Ishikawa (cell line): ENCODE measurements at regions not wholly inside any gene's neighbourhood (a gene's known extent, or its start where the extent isn't known, plus 50 kb on each side); places are given as distances from the start of the nearest gene placed in this dataset.

ENCODE experiments used
- CEBPB ChIP-seq: IDR thresholded peaks from 2 replicates; pipeline ENCODE4 v1.6.1; 2012
- CREB1 ChIP-seq: IDR thresholded peaks from 2 replicates; pipeline ENCODE4 v1.6.1; 2012; ENCODE audit warnings: low read depth
- EGR1 ChIP-seq: IDR thresholded peaks from 2 replicates; pipeline ENCODE4 v1.6.1; 2012
- EP300 ChIP-seq: IDR thresholded peaks from 2 replicates; pipeline ENCODE4 v1.6.1; 2012; ENCODE audit warnings: borderline replicate concordance
- FOXM1 ChIP-seq: IDR thresholded peaks from 2 replicates; pipeline ENCODE4 v1.6.1; 2012; ENCODE audit warnings: low read depth, borderline replicate concordance
- NFIC ChIP-seq: IDR thresholded peaks from 2 replicates; pipeline ENCODE4 v1.6.1; 2012
- RAD21 ChIP-seq: IDR thresholded peaks from 2 replicates; pipeline ENCODE4 v1.6.1; 2012; ENCODE audit warnings: low read depth
- TAF1 ChIP-seq: IDR thresholded peaks from 2 replicates; pipeline ENCODE4 v1.6.1; 2012; ENCODE audit warnings: low read depth, mild to moderate bottlenecking
- TCF12 ChIP-seq: IDR thresholded peaks from 2 replicates; pipeline ENCODE4 v1.6.1; 2012; ENCODE audit warnings: low read depth
- TEAD4 ChIP-seq: IDR thresholded peaks from 2 replicates; pipeline ENCODE4 v1.6.1; 2012
- YY1 ChIP-seq: IDR thresholded peaks from 2 replicates; pipeline ENCODE4 v1.6.1; 2012; ENCODE audit warnings: low read depth
- ZBTB7A ChIP-seq: IDR thresholded peaks from 2 replicates; pipeline ENCODE4 v1.6.1; 2012; ENCODE audit warnings: low read depth
- TF ChIP-seq, protein P1 (sequence below): IDR thresholded peaks from 2 replicates; pipeline ENCODE4 v1.6.1; 2012
- TF ChIP-seq, protein P2 (sequence below): IDR thresholded peaks from 2 replicates; pipeline ENCODE4 v1.6.1; 2012; ENCODE audit warnings: low read depth, mild to moderate bottlenecking
- TF ChIP-seq, protein P3 (sequence below): IDR thresholded peaks from 2 replicates; pipeline ENCODE4 v1.6.1; 2012

DNA sequence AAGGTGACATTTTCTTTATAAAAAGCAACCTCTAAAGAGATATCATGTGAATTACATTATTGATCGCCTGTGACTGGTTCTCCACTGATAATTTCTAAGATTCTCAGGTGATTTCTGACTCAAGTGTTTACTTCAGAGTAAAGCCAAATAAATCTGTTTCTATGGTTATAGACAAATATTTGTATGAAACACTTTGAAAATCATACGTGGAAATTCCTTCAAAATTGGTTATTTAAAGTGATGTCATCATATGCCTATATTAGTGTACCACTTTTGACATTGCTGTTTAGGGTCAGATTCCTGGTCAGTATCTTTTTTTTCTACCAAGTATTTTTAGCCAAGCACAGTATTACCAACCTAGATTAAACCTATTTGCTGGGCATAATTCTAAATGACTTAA is 881.3 kb upstream of the FAM98A start:
- TF ChIP-seq CEBPB: no peak
- TF ChIP-seq FOXM1: no peak
- TF ChIP-seq TEAD4: no peak

DNA sequence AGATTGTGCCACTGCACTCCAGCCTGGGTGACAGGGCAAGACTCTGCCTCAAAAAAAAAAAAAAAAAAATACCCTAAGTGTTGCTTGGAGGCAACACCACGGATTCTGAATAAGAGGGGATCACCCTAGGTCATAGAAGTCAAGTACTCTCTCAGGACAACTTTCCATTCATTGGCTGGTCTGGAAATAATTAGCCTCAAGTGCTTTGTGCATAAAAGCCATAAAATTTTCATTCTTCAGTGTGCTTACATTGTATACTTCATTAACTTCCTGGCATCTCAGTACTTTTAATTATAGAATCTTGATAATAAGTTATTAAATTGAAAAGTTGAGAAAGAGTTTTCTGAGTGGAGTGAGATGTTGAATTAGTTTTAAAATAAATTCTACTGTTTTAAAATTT is 876.1 kb upstream of the FAM98A start:
- TF ChIP-seq TAF1 (no peak), TCF12 (no peak), NFIC (no peak), YY1 (no peak), TEAD4 (no peak), ZBTB7A (no peak), CEBPB (no peak), RAD21 (no peak), EP300 (no peak), EGR1 (no peak), CREB1 (no peak), FOXM1 (no peak)
- TF ChIP-seq, protein P1, sequence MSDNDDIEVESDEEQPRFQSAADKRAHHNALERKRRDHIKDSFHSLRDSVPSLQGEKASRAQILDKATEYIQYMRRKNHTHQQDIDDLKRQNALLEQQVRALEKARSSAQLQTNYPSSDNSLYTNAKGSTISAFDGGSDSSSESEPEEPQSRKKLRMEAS: no peak
- TF ChIP-seq, protein P2, sequence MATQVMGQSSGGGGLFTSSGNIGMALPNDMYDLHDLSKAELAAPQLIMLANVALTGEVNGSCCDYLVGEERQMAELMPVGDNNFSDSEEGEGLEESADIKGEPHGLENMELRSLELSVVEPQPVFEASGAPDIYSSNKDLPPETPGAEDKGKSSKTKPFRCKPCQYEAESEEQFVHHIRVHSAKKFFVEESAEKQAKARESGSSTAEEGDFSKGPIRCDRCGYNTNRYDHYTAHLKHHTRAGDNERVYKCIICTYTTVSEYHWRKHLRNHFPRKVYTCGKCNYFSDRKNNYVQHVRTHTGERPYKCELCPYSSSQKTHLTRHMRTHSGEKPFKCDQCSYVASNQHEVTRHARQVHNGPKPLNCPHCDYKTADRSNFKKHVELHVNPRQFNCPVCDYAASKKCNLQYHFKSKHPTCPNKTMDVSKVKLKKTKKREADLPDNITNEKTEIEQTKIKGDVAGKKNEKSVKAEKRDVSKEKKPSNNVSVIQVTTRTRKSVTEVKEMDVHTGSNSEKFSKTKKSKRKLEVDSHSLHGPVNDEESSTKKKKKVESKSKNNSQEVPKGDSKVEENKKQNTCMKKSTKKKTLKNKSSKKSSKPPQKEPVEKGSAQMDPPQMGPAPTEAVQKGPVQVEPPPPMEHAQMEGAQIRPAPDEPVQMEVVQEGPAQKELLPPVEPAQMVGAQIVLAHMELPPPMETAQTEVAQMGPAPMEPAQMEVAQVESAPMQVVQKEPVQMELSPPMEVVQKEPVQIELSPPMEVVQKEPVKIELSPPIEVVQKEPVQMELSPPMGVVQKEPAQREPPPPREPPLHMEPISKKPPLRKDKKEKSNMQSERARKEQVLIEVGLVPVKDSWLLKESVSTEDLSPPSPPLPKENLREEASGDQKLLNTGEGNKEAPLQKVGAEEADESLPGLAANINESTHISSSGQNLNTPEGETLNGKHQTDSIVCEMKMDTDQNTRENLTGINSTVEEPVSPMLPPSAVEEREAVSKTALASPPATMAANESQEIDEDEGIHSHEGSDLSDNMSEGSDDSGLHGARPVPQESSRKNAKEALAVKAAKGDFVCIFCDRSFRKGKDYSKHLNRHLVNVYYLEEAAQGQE: no peak
- TF ChIP-seq, protein P3, sequence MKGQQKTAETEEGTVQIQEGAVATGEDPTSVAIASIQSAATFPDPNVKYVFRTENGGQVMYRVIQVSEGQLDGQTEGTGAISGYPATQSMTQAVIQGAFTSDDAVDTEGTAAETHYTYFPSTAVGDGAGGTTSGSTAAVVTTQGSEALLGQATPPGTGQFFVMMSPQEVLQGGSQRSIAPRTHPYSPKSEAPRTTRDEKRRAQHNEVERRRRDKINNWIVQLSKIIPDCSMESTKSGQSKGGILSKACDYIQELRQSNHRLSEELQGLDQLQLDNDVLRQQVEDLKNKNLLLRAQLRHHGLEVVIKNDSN: no peak

DNA sequence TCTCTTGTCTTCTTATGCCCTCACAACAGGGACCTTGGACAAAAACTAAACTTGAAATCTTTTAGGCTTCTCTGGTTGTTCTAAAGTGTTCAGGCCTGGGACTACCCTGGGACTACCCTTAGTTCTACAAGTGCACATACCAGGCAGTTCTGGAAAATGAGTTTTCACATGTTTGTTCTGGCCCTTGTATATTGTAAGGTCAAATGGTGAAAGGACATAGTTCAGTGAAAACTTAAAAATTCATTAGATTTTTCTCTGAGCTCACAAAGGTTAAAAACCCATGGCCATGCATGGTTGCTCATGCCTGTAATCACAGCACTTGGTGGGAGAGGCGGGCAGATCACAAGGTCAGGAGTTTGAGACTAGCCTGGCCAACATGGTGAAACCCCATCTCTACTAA is 875.5 kb upstream of the FAM98A start:
- TF ChIP-seq EP300 (no peak), EGR1 (no peak), CEBPB (no peak)
- TF ChIP-seq, protein P2: no peak
- TF ChIP-seq, protein P3: no peak
- TF ChIP-seq, protein P1: no peak

DNA sequence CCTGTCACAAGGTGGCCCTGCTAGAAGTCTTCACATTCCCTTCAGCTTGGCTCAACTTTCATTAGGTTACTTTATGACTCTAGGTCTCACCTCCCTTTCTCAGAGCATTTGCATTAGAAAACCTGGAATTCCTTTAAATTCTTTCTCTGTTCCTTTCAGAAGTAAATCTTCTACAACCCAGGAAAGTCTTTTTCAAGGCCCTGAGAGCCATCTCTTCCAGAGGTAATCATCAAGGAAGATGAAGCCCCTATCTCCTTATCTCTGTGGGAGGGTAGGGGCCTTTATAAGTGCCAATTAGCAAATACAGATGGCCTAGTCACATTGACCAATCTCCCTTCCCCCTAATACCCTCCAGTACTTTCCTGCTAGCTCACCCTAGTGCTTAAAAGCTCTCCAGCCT is 848.0 kb upstream of the FAM98A start:
- TF ChIP-seq TCF12 (no peak), RAD21 (no peak), EGR1 (no peak), ZBTB7A (no peak)
- TF ChIP-seq, protein P2: no peak

DNA sequence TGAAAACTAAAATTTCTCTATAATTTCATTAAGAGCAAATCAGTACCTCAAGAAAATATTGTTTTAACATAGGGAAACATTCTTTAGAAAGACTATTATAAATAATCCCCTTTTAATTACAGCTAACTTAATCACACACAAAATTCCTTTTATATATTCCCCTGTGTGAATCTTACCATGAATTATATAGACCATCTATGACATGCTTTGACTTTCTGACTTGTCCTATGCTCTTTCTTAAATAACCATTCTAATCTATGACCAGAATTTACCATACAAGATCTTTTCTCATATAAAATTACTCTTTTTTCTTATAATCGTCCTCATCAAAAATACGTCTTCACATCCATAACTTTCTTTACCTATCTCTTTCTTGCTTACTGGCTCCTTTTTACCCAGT is 824.2 kb upstream of the FAM98A start:
- TF ChIP-seq NFIC (no peak), TAF1 (no peak), RAD21 (no peak), CREB1 (no peak), TCF12 (no peak), FOXM1 (no peak), YY1 (no peak), ZBTB7A (no peak), EP300 (no peak), CEBPB (no peak), EGR1 (no peak), TEAD4 (no peak)
- TF ChIP-seq, protein P3: no peak
- TF ChIP-seq, protein P1: no peak
- TF ChIP-seq, protein P2: no peak
